ENCODE measurements at regions not wholly inside any gene's neighbourhood (a gene's known extent, or its start where the extent isn't known, plus 50 kb on each side); places are given as distances from the start of the nearest gene placed in this dataset.

GRCh38 chr14:22485178-22485577 is 103.8 kb downstream of the DAD1 start:
- TF ChIP-seq CTCF (IDR thresholded peaks at IDR 0.05) (no peak), POLR2A (IDR thresholded peaks at IDR 0.05) (no peak)
